IMR-90 (cell line): ENCODE measurements at regions not wholly inside any gene's neighbourhood (a gene's known extent, or its start where the extent isn't known, plus 50 kb on each side); places are given as distances from the start of the nearest gene placed in this dataset.

Experiments used
- ATAC-seq: fragments of 200-7000 bp; cut with Tn5 transposase; 2 replicates; pipeline ENCODE4 v1.9.1; 2020; ENCODE audit warnings: low read depth, mild to moderate bottlenecking, moderate library complexity
- BruUV-seq: library from RNA; stranded (reverse); fragments of 400-500 nt; replicated peaks from 2 replicates; lab custom pipeline; 2021; lab: Mats Ljungman, UMichigan
- CTCF ChIA-PET: fragments of 300-600 bp; formaldehyde crosslinking; extraction: SDS; loops from one replicate; lab custom pipeline; 2021; ENCODE audit warnings: antibody characterized with exemption; lab: Yijun Ruan, JAX
- POLR2A ChIA-PET: fragments of 300-600 bp; sonication (Branson Sonifier 250); formaldehyde crosslinking; loops from one replicate; lab custom pipeline; 2022; ENCODE audit warnings: antibody characterized with exemption; ENCODE audit not compliant: unreplicated experiment; lab: Charles Lee
- DNase-seq: peaks from one replicate; pipeline ENCODE4 v3.0.0; 2013
- H2AFZ ChIP-seq: replicated peaks from 2 replicates; pipeline ENCODE3; 2013; ENCODE audit warnings: low read length, mild to moderate bottlenecking; ENCODE audit not compliant: poor library complexity
- H2AK5ac ChIP-seq: 2 replicates; pipeline ENCODE4 v1.6.1; 2013; ENCODE audit warnings: low read depth, low read length, inconsistent platforms
- H2AK9ac ChIP-seq: replicated peaks from 2 replicates; pipeline ENCODE3; 2013; ENCODE audit warnings: mild to moderate bottlenecking, low read depth, low read length, moderate library complexity; ENCODE audit not compliant: poor library complexity
- H2BK120ac ChIP-seq: 2 replicates; pipeline ENCODE4 v1.6.1; 2013; ENCODE audit warnings: low read depth, low read length, inconsistent platforms
- H2BK15ac ChIP-seq: 3 replicates; pipeline ENCODE4 v1.6.1; 2013; ENCODE audit warnings: low read depth, low read length, inconsistent platforms
- H2BK20ac ChIP-seq: 2 replicates; pipeline ENCODE4 v1.6.1; 2013; ENCODE audit warnings: low read depth, mild to moderate bottlenecking, inconsistent platforms, low read length, moderate library complexity
- H2BK5ac ChIP-seq: 2 replicates; pipeline ENCODE4 v1.6.1; 2013; ENCODE audit warnings: mild to moderate bottlenecking, low read depth, low read length, inconsistent platforms; ENCODE audit not compliant: poor library complexity, severe bottlenecking
- H3K14ac ChIP-seq: replicated peaks from 2 replicates; pipeline ENCODE4 v1.6.1; 2013; ENCODE audit warnings: low read depth, low read length, inconsistent platforms
- H3K18ac ChIP-seq: 2 replicates; pipeline ENCODE4 v1.6.1; 2013; ENCODE audit warnings: low read depth, low read length, control low read depth
- H3K23ac ChIP-seq: 2 replicates; pipeline ENCODE4 v1.6.1; 2013; ENCODE audit warnings: low read depth, low read length, inconsistent platforms
- H3K27ac ChIP-seq: 2 replicates; pipeline ENCODE4 v1.5.1; 2013; ENCODE audit warnings: mild to moderate bottlenecking, control low read depth, low read length; ENCODE audit not compliant: insufficient read depth
- H3K27me3 ChIP-seq: 2 replicates; pipeline ENCODE4 v1.6.1; 2013; ENCODE audit warnings: low read length; ENCODE audit not compliant: control insufficient read depth, insufficient read depth
- H3K36me3 ChIP-seq: 2 replicates; pipeline ENCODE4 v1.6.1; 2013; ENCODE audit warnings: low read length, mixed read lengths; ENCODE audit not compliant: control insufficient read depth, insufficient read depth
- H3K4ac ChIP-seq: 2 replicates; pipeline ENCODE4 v1.6.1; 2013; ENCODE audit warnings: low read depth, low read length, inconsistent platforms
- H3K4me1 ChIP-seq: 2 replicates; pipeline ENCODE4 v1.6.1; 2013; ENCODE audit warnings: low read length, mixed read lengths; ENCODE audit not compliant: control insufficient read depth, insufficient read depth
- H3K4me2 ChIP-seq: 2 replicates; pipeline ENCODE4 v1.6.1; 2013; ENCODE audit warnings: low read depth, mild to moderate bottlenecking, control low read depth, low read length, moderate library complexity
- H3K4me3 ChIP-seq: 2 replicates; pipeline ENCODE4 v1.5.1; 2013; ENCODE audit warnings: low read depth, mild to moderate bottlenecking, control low read depth, low read length, moderate library complexity; ENCODE audit not compliant: insufficient read depth
- H3K56ac ChIP-seq: 2 replicates; pipeline ENCODE4 v1.6.1; 2013; ENCODE audit warnings: low read length, inconsistent platforms; ENCODE audit not compliant: insufficient read depth; ENCODE audit errors: extremely low read depth
- H3K79me1 ChIP-seq, 2 experiments: 2 replicates each; pipeline ENCODE4 v1.6.1; 2013; ENCODE audit warnings: low read length in 2 of 2, inconsistent platforms in 1 of 2, low read depth in 1 of 2
- H3K9ac ChIP-seq: 2 replicates; pipeline ENCODE4 v1.6.1; 2013; ENCODE audit warnings: low read depth, low read length, control low read depth
- H3K9me1 ChIP-seq: 2 replicates; pipeline ENCODE4 v1.6.1; 2013; ENCODE audit warnings: low read length, inconsistent platforms; ENCODE audit not compliant: insufficient read depth
- H3K9me3 ChIP-seq: 2 replicates; pipeline ENCODE4 v1.6.1; 2013; ENCODE audit warnings: low read length; ENCODE audit not compliant: control insufficient read depth, insufficient read depth
- H4K20me1 ChIP-seq: 2 replicates; pipeline ENCODE4 v1.6.1; 2013; ENCODE audit warnings: low read length, inconsistent platforms; ENCODE audit not compliant: insufficient read depth
- H4K5ac ChIP-seq: 2 replicates; pipeline ENCODE4 v1.6.1; 2013; ENCODE audit warnings: mild to moderate bottlenecking, low read depth, low read length, control low read depth
- H4K8ac ChIP-seq, 2 experiments: 2 replicates each; pipeline ENCODE4 v1.6.1; 2013; ENCODE audit warnings: low read depth in 2 of 2, low read length in 2 of 2, control low read depth in 1 of 2, inconsistent platforms in 1 of 2
- H4K91ac ChIP-seq: 2 replicates; pipeline ENCODE4 v1.6.1; 2013; ENCODE audit warnings: low read depth, low read length, inconsistent platforms; ENCODE audit not compliant: insufficient read depth
- POLR2A ChIP-seq: IDR thresholded peaks from 2 replicates; pipeline ENCODE4 v1.6.1; 2012; ENCODE audit warnings: mild to moderate bottlenecking, low read depth, low read length
- RCOR1 ChIP-seq: IDR thresholded peaks from 2 replicates; pipeline ENCODE4 v1.6.1; 2012; ENCODE audit warnings: mild to moderate bottlenecking, low read length, improper control_type of control experiment; ENCODE audit not compliant: insufficient replicate concordance
- RFX5 ChIP-seq: IDR thresholded peaks from 2 replicates; pipeline ENCODE4 v1.8.0; 2012; ENCODE audit warnings: low read depth, mild to moderate bottlenecking, low read length, moderate library complexity
- WGBS, 2 experiments: methylation state at CpG; one replicate each; pipeline versions ENCODE4 v1.1.5 to v1.1.7; 2013; ENCODE audit warnings: missing lambda C conversion rate in 2 of 2; ENCODE audit not compliant: insufficient read length in 1 of 2; ENCODE audit errors: extremely low coverage in 2 of 2; 5-methylcytosine and 5-hydroxymethylcytosine counted together
- dilution Hi-C: fragments of 300-500 bp; cut with HindIII; formaldehyde crosslinking; loops from one replicate; pipeline ENCODE4 v1.14.3; 2018; ENCODE audit warnings: low sequenced_read_pairs; ENCODE audit not compliant: unreplicated experiment
- in situ Hi-C: fragments of 300-500 bp; cut with MboI; formaldehyde crosslinking; loops from 3 replicates; pipeline ENCODE4 v1.14.3; 2019; ENCODE audit warnings: low sequenced_read_pairs, inconsistent platforms, mixed read lengths
- intact Hi-C: fragments of 100-400 bp; cut with micrococcal nuclease; formaldehyde crosslinking; loops from 2 replicates; pipeline ENCODE4 v1.10.0; 2022

GRCh38 chr2:75807992-75808391 is 97.3 kb upstream of the GCFC2 start:
- no CpG with 5 or more reads among the region's 2 CpGs for WGBS, 2 experiments

More at GRCh38 chr2:75807992-75808391, 97.3 kb upstream of the GCFC2 start:
- Histone ChIP-seq H3K23ac (no peak overlapping the region), H3K9ac (no peak overlapping the region), H3K4me2 (no peak overlapping the region), H4K91ac (no peak overlapping the region), H3K27me3 (no peaks in the 10 kb centered on the region), H3K4me3 (no peak overlapping the region), H2AK5ac (no peak overlapping the region), H4K5ac (no peak overlapping the region), H2BK120ac (no peak overlapping the region), H2BK20ac (no peak overlapping the region), H3K9me1 (no peaks in the 10 kb centered on the region), H3K79me1 (no peaks in the 10 kb centered on the region), H4K8ac (no peak overlapping the region), H2BK15ac (no peak overlapping the region), H3K36me3 (no peaks in the 10 kb centered on the region), H2AFZ (no peak overlapping the region), H3K18ac (no peak overlapping the region), H3K27ac (no peak overlapping the region), H3K4ac (no peak overlapping the region), H3K4me1 (no peaks in the 10 kb centered on the region), H3K56ac (no peak overlapping the region), H2BK5ac (no peak overlapping the region), H3K14ac (no peak overlapping the region), H2AK9ac (no peak overlapping the region), H3K9me3 (no peaks in the 10 kb centered on the region), H4K20me1 (no peaks in the 10 kb centered on the region)
- ATAC-seq: no peak
- ChIA-PET POLR2A (no interaction called here), CTCF (no interaction called here)
- intact Hi-C loops: no loop called here
- DNase-seq: no peak
- BruUV-seq: no TSS peak
- in situ Hi-C loops: no loop called here
- dilution Hi-C loops: no loop called here
- TF ChIP-seq RCOR1 (no peak), POLR2A (no peak), RFX5 (no peak)
